ENCODE measurements at regions not wholly inside any gene's neighbourhood (a gene's known extent, or its start where the extent isn't known, plus 50 kb on each side); places are given as distances from the start of the nearest gene placed in this dataset.
A peak's percentile ranks its signal among the peaks of the same experiment; 100 is the strongest.
"Not testable (repeated sequence)": the region's sequence is repeated elsewhere in the genome, so short reads cannot be mapped to it uniquely, and the experiment has no call there.

- not testable (repeated sequence) for DNase-seq (ENCODE audit: low read depth, low spot score)
Observed at GRCh38 chr10:38362514-38362913, 268.4 kb downstream of the ZNF37A start.

DNA sequence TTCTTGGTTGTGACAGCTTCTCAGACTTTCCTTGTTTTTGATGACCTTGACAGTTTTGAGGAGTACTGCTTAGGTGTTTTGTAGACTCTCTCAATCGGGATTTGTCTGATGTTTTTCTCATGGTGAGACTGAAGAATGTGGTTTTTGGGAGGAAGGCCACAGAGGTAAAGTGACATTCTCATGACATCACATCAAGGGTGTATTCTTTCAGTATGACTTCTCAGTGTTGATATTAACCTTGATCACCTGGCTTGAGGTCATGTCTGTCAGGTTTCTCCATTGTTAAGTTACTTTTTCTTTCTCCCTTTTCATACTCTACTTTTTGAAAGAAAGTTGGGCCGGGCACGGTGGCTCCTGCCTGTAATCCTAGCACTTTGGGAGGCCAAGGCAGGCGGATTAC, 269.9 kb downstream of the ZNF37A start:
- not testable (repeated sequence) for DNase-seq (ENCODE audit: low read depth, low spot score)

DNA sequence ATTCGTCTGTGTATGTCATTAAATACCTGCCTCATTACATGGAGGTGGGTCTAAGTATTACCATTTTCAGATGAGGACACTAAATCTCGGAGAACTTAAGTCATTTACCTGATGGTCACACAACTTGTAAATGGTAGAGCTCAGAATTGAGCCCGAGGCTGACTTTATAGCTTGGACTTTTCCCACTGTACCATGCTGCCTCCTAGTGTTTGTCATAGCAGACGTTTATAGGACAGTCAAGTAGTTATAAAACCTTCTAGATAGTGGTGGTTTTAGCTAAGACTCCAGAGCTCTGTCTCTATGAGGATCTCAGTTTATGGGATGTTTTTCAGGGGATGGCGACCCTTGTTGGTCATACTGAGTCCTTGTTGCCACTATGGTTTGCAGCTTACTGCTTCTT, 271.8 kb downstream of the ZNF37A start:
- not testable (repeated sequence) for DNase-seq (ENCODE audit: low read depth, low spot score)

GRCh38 chr10:38383800-38384199, 289.7 kb downstream of the ZNF37A start:
- DNase-seq (ENCODE audit: low read depth, low spot score): not testable (repeated sequence)

DNA sequence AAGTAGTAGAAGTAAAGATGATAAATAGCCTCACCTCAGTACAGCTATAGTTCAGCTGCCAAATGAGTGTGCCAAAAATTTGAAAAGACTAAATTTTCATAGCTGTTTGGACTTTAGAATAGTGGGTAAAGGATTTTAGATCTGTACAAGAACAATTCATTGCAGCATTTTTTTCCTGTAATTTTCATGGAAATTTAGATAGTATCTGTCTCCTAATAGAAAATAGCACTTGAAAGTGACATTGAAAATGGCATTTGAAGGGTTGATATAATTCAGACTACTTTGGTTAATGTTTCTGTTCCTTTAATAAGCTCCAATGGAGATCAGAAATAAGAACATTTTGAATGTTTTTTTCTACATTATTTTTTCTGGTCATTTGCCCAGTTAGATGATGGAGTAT, 292.7 kb downstream of the ZNF37A start:
- DNase-seq (ENCODE audit: low read depth, low spot score): not testable (repeated sequence)

- not testable (repeated sequence) for DNase-seq (ENCODE audit: low read depth, low spot score)
Observed at GRCh38 chr10:38390725-38391124, 296.6 kb downstream of the ZNF37A start.

- not testable (repeated sequence) for DNase-seq (ENCODE audit: low read depth, low spot score)
Observed at GRCh38 chr10:38395465-38395864, 301.3 kb downstream of the ZNF37A start.

- not testable (repeated sequence) for DNase-seq (ENCODE audit: low read depth, low spot score)
Observed at GRCh38 chr10:38396178-38396954, 302.2 kb downstream of the ZNF37A start.

- not testable (repeated sequence) for DNase-seq (ENCODE audit: low read depth, low spot score)
Observed at GRCh38 chr10:38401565-38401964, 307.4 kb downstream of the ZNF37A start.

DNA sequence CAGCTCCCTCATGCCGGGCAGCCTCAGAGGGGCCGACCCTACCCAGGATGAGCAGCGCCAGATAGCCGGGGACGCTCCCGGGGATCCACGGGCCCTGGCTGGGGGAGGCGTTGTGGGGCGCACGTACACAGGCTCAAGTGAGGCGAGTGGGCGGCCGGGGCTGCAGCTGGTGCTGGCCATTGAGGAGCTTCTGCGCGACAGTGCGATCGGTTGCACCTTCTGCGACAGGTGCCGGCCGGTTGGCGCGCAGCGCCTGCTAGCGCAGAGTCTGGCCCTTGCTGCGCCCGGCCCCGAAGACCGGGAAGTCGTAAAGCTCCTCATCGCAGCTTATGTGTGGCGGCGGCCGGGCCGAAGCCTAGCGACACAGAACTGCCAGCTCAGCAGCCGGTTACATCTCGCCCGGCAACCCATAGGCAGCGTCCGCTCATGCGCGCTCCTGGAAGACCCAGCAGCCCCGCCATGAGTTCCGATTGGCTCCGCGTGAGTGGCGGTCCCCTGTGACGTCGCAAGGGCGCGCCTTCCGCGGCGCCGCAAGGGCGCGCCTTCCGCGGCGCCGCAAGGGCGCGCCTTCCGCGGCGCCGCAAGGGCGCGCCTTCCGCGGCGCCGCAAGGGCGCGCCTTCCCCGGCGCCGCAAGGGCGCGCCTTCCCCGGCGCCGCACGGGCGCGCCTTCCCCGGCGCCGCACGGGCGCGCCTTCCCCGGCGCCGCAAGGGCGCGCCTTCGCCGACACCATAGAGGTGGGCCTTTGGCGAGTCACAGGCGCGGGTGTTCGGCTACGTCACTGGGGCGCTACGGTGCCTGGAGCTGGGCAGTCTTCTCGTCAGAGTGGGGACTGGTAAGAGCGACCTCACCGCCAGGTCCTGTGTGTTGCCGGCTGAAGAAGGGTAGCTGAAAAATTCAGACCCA, 308.6 kb downstream of the ZNF37A start:
- peak; percentile 79 for DNase-seq (ENCODE audit: low read depth, low spot score)

- not testable (repeated sequence) for DNase-seq (ENCODE audit: low read depth, low spot score)
Observed at GRCh38 chr10:38403347-38404117, 309.4 kb downstream of the ZNF37A start.

- DNase-seq (ENCODE audit: low read depth, low spot score): not testable (repeated sequence)
Observed at GRCh38 chr10:38423634-38424033, 329.5 kb downstream of the ZNF37A start.

GRCh38 chr10:38430242-38430641, 336.1 kb downstream of the ZNF37A start:
- not testable (repeated sequence) for DNase-seq (ENCODE audit: low read depth, low spot score)

DNA sequence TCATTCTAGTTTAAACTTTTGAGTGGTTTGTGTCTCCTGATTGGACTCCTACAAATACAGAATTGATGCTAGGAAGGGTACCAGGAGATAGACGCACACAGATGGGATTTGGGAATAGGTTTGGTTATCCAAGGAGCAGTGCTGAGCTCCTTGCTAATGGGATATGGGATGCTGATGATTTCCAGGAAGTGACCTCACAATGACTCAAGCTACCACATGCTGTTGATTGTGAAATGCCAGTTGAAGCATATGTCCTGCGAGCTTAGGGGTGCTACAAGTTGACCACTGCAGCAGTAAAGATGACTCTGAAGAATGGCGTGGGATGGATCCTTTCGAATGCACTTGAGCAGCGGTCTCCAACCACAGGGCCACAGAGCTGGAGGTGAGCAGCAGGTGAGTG, 343.2 kb downstream of the ZNF37A start:
- DNase-seq (ENCODE audit: low read depth, low spot score): not testable (repeated sequence)

- not testable (repeated sequence) for DNase-seq (ENCODE audit: low read depth, low spot score)
Observed at GRCh38 chr10:38448614-38449355, 354.6 kb downstream of the ZNF37A start.

DNA sequence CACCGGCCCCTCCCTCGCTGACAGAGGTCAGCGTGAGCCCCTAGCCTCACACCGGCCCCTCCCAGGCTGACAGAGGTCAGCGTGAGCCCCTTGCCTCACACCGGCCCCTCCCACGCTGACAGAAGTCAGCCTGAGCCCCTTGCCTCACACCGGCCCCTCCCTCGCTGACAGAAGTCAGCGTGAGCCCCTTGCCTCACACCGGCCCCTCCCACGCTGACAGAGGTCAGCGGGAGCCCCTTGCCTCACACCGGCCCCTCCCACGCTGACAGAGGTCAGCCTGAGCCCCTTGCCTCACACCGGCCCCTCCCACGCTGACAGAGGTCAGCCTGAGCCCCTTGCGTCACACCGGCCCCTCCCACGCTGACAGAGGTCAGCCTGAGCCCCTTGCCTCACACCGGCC, 355.5 kb downstream of the ZNF37A start:
- DNase-seq (ENCODE audit: low read depth, low spot score): not testable (repeated sequence)

GRCh38 chr10:38450372-38451057, 356.4 kb downstream of the ZNF37A start:
- DNase-seq (ENCODE audit: low read depth, low spot score): not testable (repeated sequence)

GRCh38 chr10:38451306-38451967, 357.3 kb downstream of the ZNF37A start:
- DNase-seq (ENCODE audit: low read depth, low spot score): not testable (repeated sequence)
